Transverse colon (tissue), 4 donors: ENCODE measurements at regions not wholly inside any gene's neighbourhood (a gene's known extent, or its start where the extent isn't known, plus 50 kb on each side); places are given as distances from the start of the nearest gene placed in this dataset.

Experiments used
- DNase-seq: peaks from one replicate; pipeline ENCODE4 v3.0.0-alpha.2; 2019
- H3K27ac ChIP-seq, 4 donors: fragments of 200-600 bp; sonication (generic); 2 replicates each; pipeline ENCODE4 v1.5.1; 2016 to 2018; ENCODE audit warnings: inconsistent platforms in 4 of 4
- H3K27me3 ChIP-seq: fragments of 200-600 bp; sonication (generic); 2 replicates; pipeline ENCODE4 v1.5.1; 2017; ENCODE audit warnings: inconsistent platforms
- H3K36me3 ChIP-seq, 4 donors: fragments of 200-600 bp; sonication (generic); 2 replicates each; pipeline ENCODE4 v1.5.1; 2017 to 2019; ENCODE audit warnings: inconsistent platforms in 4 of 4
- H3K4me1 ChIP-seq, 4 donors: fragments of 200-600 bp; sonication (generic); 2 replicates each; pipeline ENCODE4 v1.5.1; 2017 to 2020; ENCODE audit warnings: inconsistent platforms in 4 of 4
- H3K4me3 ChIP-seq, 4 donors: fragments of 200-600 bp; sonication (generic); 1 replicate in 1 of 4; 2 replicates in 3 of 4; pipeline versions ENCODE4 v1.5.1 to v1.6.1; 2017 to 2019; ENCODE audit warnings: inconsistent platforms in 4 of 4
- H3K9me3 ChIP-seq, 2 donors: fragments of 200-600 bp; sonication (generic); 2 replicates each; pipeline ENCODE4 v1.5.1; 2017 to 2019; ENCODE audit warnings: inconsistent platforms in 2 of 2
- EP300 ChIP-seq: sonication (generic); formaldehyde crosslinking; IDR thresholded peaks from one replicate; pipeline ENCODE4 v1.6.1; 2017; ENCODE audit warnings: antibody characterized with exemption, low read depth
- POLR2A ChIP-seq: fragments of 450-650 bp; IDR thresholded peaks from one replicate; pipeline ENCODE4 v1.6.1; 2016; ENCODE audit warnings: antibody characterized with exemption, mild to moderate bottlenecking, moderate library complexity
- POLR2AphosphoS5 ChIP-seq, 3 donors: sonication (generic); formaldehyde crosslinking; IDR thresholded peaks; one replicate each; pipeline ENCODE4 v1.6.1; 2016; ENCODE audit warnings: antibody characterized with exemption in 3 of 3
- WGBS, 2 donors: methylation state at CpG; one replicate each; pipeline ENCODE4 v1.1.5; 2018; ENCODE audit warnings: low coverage in 1 of 2; 5-methylcytosine and 5-hydroxymethylcytosine counted together
- in situ Hi-C, 4 donors: fragments of 200-750 bp; cut with MboI; loops; one replicate each; pipeline versions ENCODE4 v1.15.0 to v1.15.1; 2017; ENCODE audit warnings: low sequenced_read_pairs in 3 of 4, low pct_ligation_motif_present in 1 of 4, low pct_unique_long_range_greater_than_20kb in 1 of 4
- intact Hi-C: fragments of 100-400 bp; cut with DNase I; formaldehyde crosslinking; loops from one replicate; pipeline ENCODE4 v1.15.1; 2023; ENCODE audit warnings: low total_unique reads
- TF ChIP-seq, protein P1 (sequence below), 5 experiments: fragments of 200-600 bp in 3 of 5; fragments of 450-650 bp in 2 of 5; sonication (generic) in 3 of 5; IDR thresholded peaks; 1 replicate in 2 of 5; 2 replicates in 3 of 5; pipeline ENCODE4 v1.5.1; 2016 to 2017; ENCODE audit warnings: antibody characterized with exemption in 5 of 5, inconsistent platforms in 3 of 5, mild to moderate bottlenecking in 2 of 5, moderate library complexity in 1 of 5

DNA sequence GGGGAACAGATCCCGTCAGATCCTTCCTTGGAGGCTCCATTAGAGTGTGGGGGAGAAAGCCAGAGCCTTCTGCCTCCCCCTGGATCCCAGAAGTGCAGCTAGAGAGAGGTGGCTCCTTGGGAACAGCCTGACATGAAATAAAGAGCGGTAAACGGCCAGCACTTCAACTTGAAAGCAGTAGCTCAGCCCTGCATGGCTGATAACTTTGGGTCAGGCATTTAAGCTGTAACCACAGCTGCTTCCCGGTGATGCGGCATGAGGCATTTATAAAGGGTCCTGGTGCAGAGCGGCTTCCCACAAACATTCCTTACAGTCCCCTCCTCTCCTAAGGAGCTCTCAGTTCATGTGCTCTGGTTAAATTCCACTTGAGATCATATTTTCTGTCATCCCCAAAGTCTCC lies 960.3 kb downstream of the VRK1 start:
- Histone ChIP-seq H3K27ac (no peak overlapping the region), H3K36me3 (no peaks in the 10 kb centered on the region), H3K4me1 (no peaks in the 10 kb centered on the region), H3K4me3 (no peak overlapping the region), H3K9me3 (no peaks in the 10 kb centered on the region), H3K27me3 (no peaks in the 10 kb centered on the region)
- in situ Hi-C loops (no loop called here), intact Hi-C loops (no loop called here)
- TF ChIP-seq, protein P1, sequence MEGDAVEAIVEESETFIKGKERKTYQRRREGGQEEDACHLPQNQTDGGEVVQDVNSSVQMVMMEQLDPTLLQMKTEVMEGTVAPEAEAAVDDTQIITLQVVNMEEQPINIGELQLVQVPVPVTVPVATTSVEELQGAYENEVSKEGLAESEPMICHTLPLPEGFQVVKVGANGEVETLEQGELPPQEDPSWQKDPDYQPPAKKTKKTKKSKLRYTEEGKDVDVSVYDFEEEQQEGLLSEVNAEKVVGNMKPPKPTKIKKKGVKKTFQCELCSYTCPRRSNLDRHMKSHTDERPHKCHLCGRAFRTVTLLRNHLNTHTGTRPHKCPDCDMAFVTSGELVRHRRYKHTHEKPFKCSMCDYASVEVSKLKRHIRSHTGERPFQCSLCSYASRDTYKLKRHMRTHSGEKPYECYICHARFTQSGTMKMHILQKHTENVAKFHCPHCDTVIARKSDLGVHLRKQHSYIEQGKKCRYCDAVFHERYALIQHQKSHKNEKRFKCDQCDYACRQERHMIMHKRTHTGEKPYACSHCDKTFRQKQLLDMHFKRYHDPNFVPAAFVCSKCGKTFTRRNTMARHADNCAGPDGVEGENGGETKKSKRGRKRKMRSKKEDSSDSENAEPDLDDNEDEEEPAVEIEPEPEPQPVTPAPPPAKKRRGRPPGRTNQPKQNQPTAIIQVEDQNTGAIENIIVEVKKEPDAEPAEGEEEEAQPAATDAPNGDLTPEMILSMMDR (IDR thresholded peaks at IDR 0.05), result no peak
- TF ChIP-seq EP300 (no peak), POLR2A (no peak), POLR2AphosphoS5 (IDR thresholded peaks at IDR 0.05) (no peak)
- no peak for DNase-seq
- WGBS, 2 donors, result 57% methylated on average over 6 of the region's 6 CpGs; no CpG with 5 or more reads in 1 of the 2 donors

DNA sequence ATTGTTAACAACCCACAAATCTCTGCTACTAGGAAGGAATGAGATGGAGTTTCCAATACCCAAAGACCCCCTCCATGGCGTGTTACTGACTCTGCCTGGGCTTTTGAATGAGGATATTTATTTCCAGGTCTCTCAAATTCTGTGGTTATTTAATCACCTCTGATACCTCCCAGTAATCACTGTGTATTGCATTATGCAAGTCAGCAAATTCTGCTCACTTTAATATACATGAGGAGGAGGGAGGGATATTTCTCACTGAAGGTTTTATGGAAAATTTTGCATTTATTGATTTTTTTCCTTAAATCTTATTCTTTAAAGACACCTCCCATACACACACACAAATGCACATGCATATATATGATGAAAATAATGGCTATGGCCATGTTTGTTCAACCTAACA lies 962.9 kb downstream of the VRK1 start:
- in situ Hi-C loops (no loop called here), intact Hi-C loops (no loop called here)
- H3K36me3 ChIP-seq, result no peaks in the 10 kb centered on the region
- DNase-seq, result no peak
- H3K9me3 ChIP-seq, result no peaks in the 10 kb centered on the region
- no peak overlapping the region for H3K27ac ChIP-seq
- TF ChIP-seq POLR2AphosphoS5 (IDR thresholded peaks at IDR 0.05) (no peak), EP300 (no peak), POLR2A (no peak)
- TF ChIP-seq, protein P1 (IDR thresholded peaks at IDR 0.05), result no peak
- no peak overlapping the region for H3K4me3 ChIP-seq
- H3K27me3 ChIP-seq, result no peaks in the 10 kb centered on the region
- H3K4me1 ChIP-seq, result no peaks in the 10 kb centered on the region
- 55 to 76% methylated on average over 1 of the region's 1 CpG for WGBS, 2 donors

DNA sequence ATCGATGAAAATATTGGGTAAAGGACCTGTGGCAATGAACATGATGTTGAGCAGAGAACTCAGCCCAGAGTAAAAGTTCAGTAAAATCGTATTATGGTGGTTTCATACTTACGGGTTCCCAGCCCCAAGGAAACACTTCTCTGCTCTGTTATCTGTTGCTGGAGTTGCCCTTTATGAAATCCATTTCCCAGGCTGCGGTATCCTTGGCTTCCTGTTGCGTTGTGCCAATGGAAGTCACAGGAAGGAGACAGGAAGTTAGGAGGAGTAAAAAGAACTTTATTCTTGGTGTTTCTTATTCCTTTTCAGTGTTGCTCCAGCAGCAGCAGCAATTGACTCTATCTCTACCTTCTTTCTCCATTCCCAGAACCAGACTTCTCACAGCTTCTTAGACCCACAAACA lies 965.2 kb downstream of the VRK1 start:
- no peak overlapping the region for H3K27ac ChIP-seq
- H3K4me1 ChIP-seq, result no peaks in the 10 kb centered on the region
- TF ChIP-seq POLR2A (no peak), EP300 (no peak), POLR2AphosphoS5 (IDR thresholded peaks at IDR 0.05) (no peak)
- TF ChIP-seq, protein P1 (IDR thresholded peaks at IDR 0.05), result no peak
- intact Hi-C loops, result no loop called here
- H3K27me3 ChIP-seq, result no peaks in the 10 kb centered on the region
- in situ Hi-C loops, result no loop called here
- DNase-seq, result no peak
- H3K9me3 ChIP-seq, result no peaks in the 10 kb centered on the region
- WGBS, 2 donors, result 58 to 68% methylated on average over 4 to 5 of the region's 5 CpGs
- no peak overlapping the region for H3K4me3 ChIP-seq
- no peaks in the 10 kb centered on the region for H3K36me3 ChIP-seq

DNA sequence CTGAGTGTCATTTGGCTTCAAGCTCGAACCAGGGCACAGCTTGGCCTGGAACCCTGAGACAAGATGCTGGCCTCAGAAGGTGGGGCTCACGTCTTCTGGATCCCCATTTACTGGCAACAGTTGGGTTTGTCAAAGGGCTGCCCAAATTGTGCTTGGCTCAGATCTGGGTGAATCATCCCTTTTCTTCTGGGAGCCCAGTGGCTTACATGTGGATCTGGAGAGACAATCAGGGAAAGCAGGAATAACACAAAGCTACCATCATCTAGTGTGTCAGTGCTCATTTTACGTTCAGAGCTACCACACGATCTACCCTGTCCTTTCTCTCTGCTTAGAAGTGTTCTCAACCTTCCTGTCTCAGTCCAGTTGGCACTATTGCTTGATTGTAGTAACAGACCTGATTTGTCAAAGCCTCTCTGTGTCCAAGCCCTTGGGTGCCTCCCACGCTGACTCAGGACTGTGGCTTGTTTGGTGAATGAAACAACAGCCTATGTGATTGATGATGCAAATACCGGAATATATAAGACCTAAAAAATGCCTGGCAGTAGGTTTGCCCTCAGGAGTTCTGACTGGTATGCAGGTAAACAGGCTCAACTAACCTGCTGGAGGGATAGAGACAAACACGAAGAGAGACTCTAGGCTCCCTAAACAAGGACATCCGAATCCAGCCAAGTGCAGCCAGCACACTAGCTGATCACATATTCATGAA lies 974.3 kb downstream of the VRK1 start:
- in situ Hi-C loops (no loop called here), intact Hi-C loops (no loop called here)
- no peaks in the 10 kb centered on the region for H3K36me3 ChIP-seq
- H3K4me3 ChIP-seq, result no peak overlapping the region
- WGBS, 2 donors, result 70 to 78% methylated on average over 3 to 8 of the region's 8 CpGs
- no peaks in the 10 kb centered on the region for H3K9me3 ChIP-seq
- no peak for DNase-seq
- no peaks in the 10 kb centered on the region for H3K4me1 ChIP-seq
- no peaks in the 10 kb centered on the region for H3K27me3 ChIP-seq
- TF ChIP-seq POLR2AphosphoS5 (IDR thresholded peaks at IDR 0.05) (no peak), EP300 (no peak), POLR2A (no peak)
- TF ChIP-seq, protein P1 (IDR thresholded peaks at IDR 0.05), result no peak
- no peak overlapping the region for H3K27ac ChIP-seq
